ENCODE measurements at regions not wholly inside any gene's neighbourhood (a gene's known extent, or its start where the extent isn't known, plus 50 kb on each side); places are given as distances from the start of the nearest gene placed in this dataset.
"Not testable (repeated sequence)": the region's sequence is repeated elsewhere in the genome, so short reads cannot be mapped to it uniquely, and the experiment has no call there.

GRCh38 chr7:10593080-10593479 lies 380.6 kb upstream of the PHF14 start:
- no peak for DNase-seq (ENCODE audit: low spot score)

GRCh38 chr7:10596827-10597226 lies 376.8 kb upstream of the PHF14 start:
- DNase-seq (ENCODE audit: low spot score), result no peak

GRCh38 chr7:10604128-10604527 lies 369.5 kb upstream of the PHF14 start:
- DNase-seq (ENCODE audit: low spot score), result no peak

GRCh38 chr7:10612950-10613349 lies 360.7 kb upstream of the PHF14 start:
- no peak for DNase-seq (ENCODE audit: low spot score)

- DNase-seq (ENCODE audit: low spot score), result no peak
Observed at GRCh38 chr7:10618953-10619352, 354.7 kb upstream of the PHF14 start.

GRCh38 chr7:10632712-10633111 lies 341.0 kb upstream of the PHF14 start:
- no peak for DNase-seq (ENCODE audit: low spot score)

- no peak for DNase-seq (ENCODE audit: low spot score)
Observed at GRCh38 chr7:10634239-10634638, 339.4 kb upstream of the PHF14 start.

GRCh38 chr7:10637991-10638390 lies 335.7 kb upstream of the PHF14 start:
- DNase-seq (ENCODE audit: low spot score), result no peak

- no peak for DNase-seq (ENCODE audit: low spot score)
Observed at GRCh38 chr7:10643545-10643944, 330.1 kb upstream of the PHF14 start.

GRCh38 chr7:10644849-10645248 lies 328.8 kb upstream of the PHF14 start:
- DNase-seq (ENCODE audit: low spot score), result no peak

GRCh38 chr7:10646194-10646593 lies 327.5 kb upstream of the PHF14 start:
- DNase-seq (ENCODE audit: low spot score), result no peak

- no peak for DNase-seq (ENCODE audit: low spot score)
Observed at GRCh38 chr7:10648289-10648688, 325.4 kb upstream of the PHF14 start.

- not testable (repeated sequence) for DNase-seq (ENCODE audit: low spot score)
Observed at GRCh38 chr7:10649120-10649519, 324.6 kb upstream of the PHF14 start.

GRCh38 chr7:10655031-10655430 lies 318.6 kb upstream of the PHF14 start:
- DNase-seq (ENCODE audit: low spot score), result no peak

GRCh38 chr7:10657201-10657600 lies 316.5 kb upstream of the PHF14 start:
- DNase-seq (ENCODE audit: low spot score), result no peak

GRCh38 chr7:10657837-10658236 lies 315.8 kb upstream of the PHF14 start:
- no peak for DNase-seq (ENCODE audit: low spot score)

- DNase-seq (ENCODE audit: low spot score), result no peak
Observed at GRCh38 chr7:10662491-10662890, 311.2 kb upstream of the PHF14 start.

- no peak for DNase-seq (ENCODE audit: low spot score)
Observed at GRCh38 chr7:10662982-10663884, 310.4 kb upstream of the PHF14 start.

GRCh38 chr7:10672186-10672585 lies 301.5 kb upstream of the PHF14 start:
- no peak for DNase-seq (ENCODE audit: low spot score)

- DNase-seq (ENCODE audit: low spot score), result no peak
Observed at GRCh38 chr7:10677211-10677610, 296.5 kb upstream of the PHF14 start.

GRCh38 chr7:10677668-10678232 lies 295.9 kb upstream of the PHF14 start:
- DNase-seq (ENCODE audit: low spot score), result no peak

GRCh38 chr7:10684606-10685005 lies 289.1 kb upstream of the PHF14 start:
- DNase-seq (ENCODE audit: low spot score), result no peak

- no peak for DNase-seq (ENCODE audit: low spot score)
Observed at GRCh38 chr7:10685040-10685439, 288.6 kb upstream of the PHF14 start.

- DNase-seq (ENCODE audit: low spot score), result no peak
Observed at GRCh38 chr7:10688544-10688943, 285.1 kb upstream of the PHF14 start.

Data from RKO (cell line).